Suprapubic skin (tissue), 4 donors: ENCODE measurements at regions not wholly inside any gene's neighbourhood (a gene's known extent, or its start where the extent isn't known, plus 50 kb on each side); places are given as distances from the start of the nearest gene placed in this dataset.

Experiments used
- POLR2A ChIP-seq, 2 donors: fragments of 450-650 bp; IDR thresholded peaks; one replicate each; pipeline ENCODE4 v1.6.1; 2017; ENCODE audit warnings: antibody characterized with exemption in 2 of 2, mild to moderate bottlenecking in 2 of 2, moderate library complexity in 2 of 2
- POLR2AphosphoS5 ChIP-seq, 3 donors: sonication (generic); formaldehyde crosslinking; IDR thresholded peaks; one replicate each; pipeline ENCODE4 v1.6.1; 2017; ENCODE audit warnings: antibody characterized with exemption in 3 of 3
- TF ChIP-seq, protein P1 (sequence below), 2 donors: fragments of 200-600 bp in 1 of 2; fragments of 450-650 bp in 1 of 2; sonication (generic) in 1 of 2; IDR thresholded peaks; one replicate each; pipeline ENCODE4 v1.5.1; 2016 to 2019; ENCODE audit warnings: antibody characterized with exemption in 2 of 2, mild to moderate bottlenecking in 1 of 2, moderate library complexity in 1 of 2

DNA sequence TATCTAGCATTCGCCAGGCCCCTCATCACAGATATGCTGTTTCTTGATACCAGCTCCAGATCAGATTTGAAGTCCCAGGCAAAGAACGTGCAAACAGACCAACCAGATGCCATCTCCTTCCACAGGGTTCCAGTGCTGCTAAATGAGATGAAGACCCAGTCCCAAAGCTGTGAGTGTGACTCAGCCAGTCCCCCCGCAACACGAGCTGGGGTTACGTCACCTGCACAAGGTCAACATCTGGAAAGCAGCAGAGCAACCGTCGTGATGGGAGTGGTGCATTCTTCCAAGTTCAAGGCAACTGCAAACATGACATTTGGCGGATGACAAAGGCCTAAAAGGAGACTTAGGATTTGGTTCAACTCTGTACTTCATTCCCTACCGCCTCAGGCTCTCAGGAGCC, 69.6 kb upstream of the TIAM1 start:
- TF ChIP-seq, protein P1, sequence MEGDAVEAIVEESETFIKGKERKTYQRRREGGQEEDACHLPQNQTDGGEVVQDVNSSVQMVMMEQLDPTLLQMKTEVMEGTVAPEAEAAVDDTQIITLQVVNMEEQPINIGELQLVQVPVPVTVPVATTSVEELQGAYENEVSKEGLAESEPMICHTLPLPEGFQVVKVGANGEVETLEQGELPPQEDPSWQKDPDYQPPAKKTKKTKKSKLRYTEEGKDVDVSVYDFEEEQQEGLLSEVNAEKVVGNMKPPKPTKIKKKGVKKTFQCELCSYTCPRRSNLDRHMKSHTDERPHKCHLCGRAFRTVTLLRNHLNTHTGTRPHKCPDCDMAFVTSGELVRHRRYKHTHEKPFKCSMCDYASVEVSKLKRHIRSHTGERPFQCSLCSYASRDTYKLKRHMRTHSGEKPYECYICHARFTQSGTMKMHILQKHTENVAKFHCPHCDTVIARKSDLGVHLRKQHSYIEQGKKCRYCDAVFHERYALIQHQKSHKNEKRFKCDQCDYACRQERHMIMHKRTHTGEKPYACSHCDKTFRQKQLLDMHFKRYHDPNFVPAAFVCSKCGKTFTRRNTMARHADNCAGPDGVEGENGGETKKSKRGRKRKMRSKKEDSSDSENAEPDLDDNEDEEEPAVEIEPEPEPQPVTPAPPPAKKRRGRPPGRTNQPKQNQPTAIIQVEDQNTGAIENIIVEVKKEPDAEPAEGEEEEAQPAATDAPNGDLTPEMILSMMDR (IDR thresholded peaks at IDR 0.05), result no peak
- TF ChIP-seq POLR2AphosphoS5 (IDR thresholded peaks at IDR 0.05) (no peak), POLR2A (IDR thresholded peaks at IDR 0.05) (no peak)
